IPS-20b (cell line): ENCODE measurements at regions not wholly inside any gene's neighbourhood (a gene's known extent, or its start where the extent isn't known, plus 50 kb on each side); places are given as distances from the start of the nearest gene placed in this dataset.

Experiments used
- H3K27ac ChIP-seq: one replicate; pipeline ENCODE4 v1.5.1; 2013; ENCODE audit warnings: low read length
- H3K27me3 ChIP-seq: 2 replicates; pipeline ENCODE4 v1.6.1; 2013; ENCODE audit warnings: mild to moderate bottlenecking, low read length, inconsistent platforms; ENCODE audit not compliant: insufficient read depth
- H3K36me3 ChIP-seq: 2 replicates; pipeline ENCODE4 v1.6.1; 2013; ENCODE audit warnings: low read depth, mild to moderate bottlenecking, inconsistent platforms, low read length, moderate library complexity; ENCODE audit not compliant: insufficient read depth
- H3K4me1 ChIP-seq: 2 replicates; pipeline ENCODE4 v1.6.1; 2013; ENCODE audit warnings: mild to moderate bottlenecking, control low read depth, inconsistent platforms, low read length, moderate library complexity; ENCODE audit not compliant: insufficient read depth
- H3K4me3 ChIP-seq: 2 replicates; pipeline ENCODE4 v1.5.1; 2013; ENCODE audit warnings: mild to moderate bottlenecking, low read length, inconsistent platforms
- H3K9ac ChIP-seq: 2 replicates; pipeline ENCODE4 v1.6.1; 2013; ENCODE audit warnings: low read depth, mild to moderate bottlenecking, inconsistent platforms, low read length, moderate library complexity
- H3K9me3 ChIP-seq: 2 replicates; pipeline ENCODE4 v1.6.1; 2013; ENCODE audit warnings: mild to moderate bottlenecking, low read depth, low read length, inconsistent platforms; ENCODE audit not compliant: insufficient read depth

DNA sequence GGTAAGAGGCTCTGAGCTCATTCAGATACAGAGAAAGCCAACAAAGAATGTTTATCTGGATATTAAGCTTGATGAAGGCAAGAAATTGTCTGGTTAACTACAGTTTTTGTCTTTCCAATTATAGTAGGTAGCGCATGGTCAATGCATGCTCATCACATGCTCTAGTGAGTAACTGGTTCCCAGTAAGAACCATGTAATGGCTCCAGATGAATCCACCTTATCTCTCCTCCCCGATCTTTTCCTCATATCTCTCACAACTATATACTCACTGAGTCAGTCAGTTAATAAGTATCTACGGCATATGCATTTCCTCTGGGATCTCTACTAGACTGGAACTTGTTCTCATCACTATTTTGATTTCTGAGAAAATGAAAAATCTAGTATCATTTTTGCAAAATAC is 340.7 kb upstream of the DYNLRB2 start:
- Histone ChIP-seq H3K36me3 (no peaks in the 10 kb centered on the region), H3K9me3 (no peaks in the 10 kb centered on the region), H3K4me1 (no peaks in the 10 kb centered on the region), H3K9ac (no peak overlapping the region), H3K27ac (no peak overlapping the region), H3K4me3 (no peak overlapping the region), H3K27me3 (no peaks in the 10 kb centered on the region; the same call in 1 of the 2 replicates)

DNA sequence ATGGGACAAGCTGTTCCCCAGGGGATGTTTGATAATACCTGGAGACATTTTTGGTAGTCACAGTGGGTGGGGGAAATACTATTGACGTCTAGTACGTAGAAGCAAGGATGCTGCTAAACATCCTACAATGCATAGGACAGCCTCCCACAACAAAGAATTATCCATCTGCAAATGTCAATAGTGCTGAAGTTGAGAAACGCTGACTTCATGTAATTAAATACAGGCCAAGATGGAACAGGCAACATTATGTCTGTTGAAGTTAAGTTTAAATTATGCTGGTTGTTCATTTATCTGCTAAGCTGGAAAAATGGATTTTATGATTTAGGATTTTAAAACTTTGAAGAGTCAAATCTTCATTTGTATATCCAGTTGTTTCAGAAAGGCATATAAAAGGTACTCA is 341.2 kb upstream of the DYNLRB2 start:
- no peaks in the 10 kb centered on the region for H3K4me1 ChIP-seq
- H3K9me3 ChIP-seq, result no peaks in the 10 kb centered on the region
- H3K36me3 ChIP-seq, result no peaks in the 10 kb centered on the region
- H3K9ac ChIP-seq, result no peak overlapping the region
- H3K4me3 ChIP-seq, result no peak overlapping the region
- H3K27ac ChIP-seq, result no peak overlapping the region
- H3K27me3 ChIP-seq, result no peaks in the 10 kb centered on the region; the same call in 1 of the 2 replicates

DNA sequence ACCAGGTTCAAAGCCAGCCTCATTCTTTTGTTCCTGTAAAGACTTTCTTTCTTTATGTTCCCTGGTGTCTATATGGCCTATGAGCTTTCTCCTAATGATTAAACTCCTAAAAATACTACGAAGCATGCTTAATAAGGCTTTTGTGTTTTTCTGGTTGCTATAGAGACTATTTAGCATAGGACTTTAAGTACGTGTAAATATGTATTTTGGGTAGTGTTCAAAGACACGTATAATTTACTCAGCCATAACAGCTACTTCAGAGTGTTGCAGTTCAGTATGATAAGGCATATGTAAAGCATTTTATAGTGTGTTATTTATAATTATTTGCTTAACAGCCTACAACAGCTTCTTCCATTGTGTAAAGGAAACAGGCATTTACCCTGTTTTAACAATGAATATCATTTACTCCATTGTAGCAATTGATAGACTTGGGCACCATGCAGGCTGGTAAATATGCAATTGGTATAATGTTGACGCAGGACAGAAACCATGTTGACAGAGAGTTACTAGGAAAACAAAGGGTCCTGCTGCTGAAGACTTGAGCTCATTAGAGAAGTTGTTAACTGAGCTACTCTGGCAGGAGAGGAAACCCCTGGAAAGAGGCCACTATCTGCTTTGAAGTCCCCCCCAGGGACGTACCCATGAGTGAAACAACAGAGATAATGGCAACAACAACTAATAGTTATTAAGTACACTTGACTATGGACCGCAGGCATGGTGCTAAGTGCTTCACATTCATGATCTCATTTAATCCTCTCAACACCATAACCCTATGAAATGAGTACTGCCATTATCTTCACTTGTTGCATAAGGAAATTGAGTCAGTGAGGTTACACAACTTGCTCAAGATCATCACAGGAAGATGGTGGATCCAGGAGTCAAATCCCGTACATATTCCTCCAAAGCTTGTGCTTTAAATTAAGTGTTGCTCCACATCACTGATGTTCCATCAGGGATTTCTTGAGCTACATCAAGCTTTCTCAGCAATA is 342.2 kb upstream of the DYNLRB2 start:
- Histone ChIP-seq H3K36me3 (no peaks in the 10 kb centered on the region), H3K27ac (no peak overlapping the region), H3K9me3 (no peaks in the 10 kb centered on the region), H3K4me3 (no peak overlapping the region), H3K27me3 (no peaks in the 10 kb centered on the region), H3K9ac (no peak overlapping the region), H3K4me1 (no peaks in the 10 kb centered on the region)

DNA sequence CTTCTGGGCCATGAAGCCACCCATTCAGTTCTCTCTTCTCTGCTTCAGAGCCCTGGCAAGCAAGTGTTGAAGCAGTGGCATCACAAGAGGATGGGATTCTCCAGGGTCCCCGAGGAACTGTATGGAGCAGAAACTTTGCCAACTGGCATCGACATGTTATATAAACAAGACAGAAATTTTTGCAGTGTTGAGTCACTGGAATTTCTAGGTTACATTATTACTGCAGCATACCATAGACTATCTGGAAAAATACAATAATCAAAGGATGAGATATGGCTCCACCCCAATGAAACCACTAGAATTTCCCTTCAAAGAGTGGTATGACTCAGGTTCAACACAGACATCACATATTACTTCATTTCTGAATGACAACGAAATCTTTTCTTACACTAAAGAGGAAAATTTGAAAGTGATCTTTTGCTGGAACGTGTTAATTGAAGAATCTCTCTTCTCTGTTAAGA is 343.0 kb upstream of the DYNLRB2 start:
- no peak overlapping the region for H3K9ac ChIP-seq
- H3K4me3 ChIP-seq, result no peak overlapping the region
- no peaks in the 10 kb centered on the region for H3K36me3 ChIP-seq
- no peaks in the 10 kb centered on the region for H3K27me3 ChIP-seq
- H3K27ac ChIP-seq, result no peak overlapping the region
- no peaks in the 10 kb centered on the region for H3K4me1 ChIP-seq
- H3K9me3 ChIP-seq, result no peaks in the 10 kb centered on the region

DNA sequence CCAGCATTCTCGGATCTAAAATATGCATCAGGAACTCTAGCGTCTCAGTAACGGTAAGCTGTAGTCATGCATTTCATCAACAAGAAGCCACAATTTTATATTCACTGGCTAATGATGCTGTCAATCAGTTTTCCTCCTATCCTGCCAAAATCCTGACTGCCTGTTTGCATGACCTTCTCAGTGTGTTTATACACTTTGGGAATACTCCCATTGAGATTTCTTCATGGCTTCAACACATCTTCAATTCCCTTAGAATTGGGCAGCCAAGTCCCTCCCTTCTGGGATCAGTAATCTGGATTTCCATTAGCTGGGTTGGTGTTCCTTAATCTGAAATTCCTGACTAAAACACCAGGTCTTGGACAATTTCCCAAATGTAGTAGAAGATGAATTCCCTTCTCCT is 348.9 kb upstream of the DYNLRB2 start:
- Histone ChIP-seq H3K27ac (no peak overlapping the region), H3K4me3 (no peak overlapping the region), H3K36me3 (no peaks in the 10 kb centered on the region), H3K4me1 (no peaks in the 10 kb centered on the region), H3K9ac (no peak overlapping the region), H3K27me3 (no peaks in the 10 kb centered on the region), H3K9me3 (no peaks in the 10 kb centered on the region)

DNA sequence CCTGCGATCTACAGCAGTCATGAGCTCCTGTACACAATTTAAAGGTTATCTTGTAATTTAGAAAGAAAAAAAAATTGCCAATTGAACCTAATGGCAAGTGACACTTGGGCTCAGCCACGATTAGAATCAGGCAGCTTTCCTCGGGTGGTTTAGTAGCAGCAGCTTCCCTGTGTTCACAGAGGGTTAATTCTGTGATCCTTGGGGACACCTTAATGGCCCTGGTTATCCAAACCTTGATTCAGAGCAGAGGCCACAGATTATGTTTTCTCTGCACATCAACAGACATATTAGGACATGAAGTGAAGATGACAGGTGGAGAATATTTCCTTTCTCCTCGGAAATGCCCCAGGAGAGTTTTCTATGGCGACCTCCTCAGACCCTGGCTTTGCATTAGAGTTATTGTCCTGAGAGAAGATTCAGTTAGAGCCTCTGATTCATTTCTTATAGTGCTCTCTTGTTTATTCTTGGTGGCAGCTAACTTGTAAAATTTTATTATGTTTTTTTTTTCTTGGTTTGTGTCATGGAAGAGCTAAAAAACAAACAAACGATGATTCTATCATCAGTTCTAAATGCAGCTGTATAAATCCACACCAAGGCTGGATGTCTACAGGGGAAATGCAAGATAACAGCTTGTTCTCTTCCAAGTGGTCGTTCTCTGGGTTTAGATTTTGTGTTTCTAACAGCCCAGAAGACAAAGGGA is 351.2 kb upstream of the DYNLRB2 start:
- Histone ChIP-seq H3K4me1 (no peaks in the 10 kb centered on the region), H3K27me3 (no peaks in the 10 kb centered on the region), H3K36me3 (no peaks in the 10 kb centered on the region), H3K9ac (no peak overlapping the region), H3K9me3 (no peaks in the 10 kb centered on the region), H3K4me3 (no peak overlapping the region), H3K27ac (no peak overlapping the region)

DNA sequence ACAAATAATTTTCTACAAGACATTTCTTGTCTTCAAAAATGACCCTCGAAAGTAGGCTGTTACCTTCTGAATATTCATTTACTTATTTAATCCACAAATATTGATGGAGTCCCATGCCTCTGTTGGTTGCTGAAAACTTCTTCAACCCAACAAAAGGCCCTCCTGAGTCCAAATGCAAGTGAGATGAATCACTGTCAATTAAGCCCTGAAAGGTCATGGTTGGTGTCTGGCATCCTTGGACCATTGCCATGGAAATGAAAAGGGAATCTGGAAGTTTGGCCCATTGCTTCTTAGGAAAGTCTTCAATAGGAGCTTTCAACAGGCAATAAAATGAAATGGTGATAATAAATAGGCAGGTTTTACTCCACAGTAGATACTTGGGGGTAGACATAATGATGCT is 364.7 kb upstream of the DYNLRB2 start:
- Histone ChIP-seq H3K9me3 (no peaks in the 10 kb centered on the region), H3K4me1 (no peaks in the 10 kb centered on the region), H3K9ac (no peak overlapping the region), H3K4me3 (no peak overlapping the region), H3K27me3 (no peaks in the 10 kb centered on the region), H3K36me3 (no peaks in the 10 kb centered on the region), H3K27ac (no peak overlapping the region)

DNA sequence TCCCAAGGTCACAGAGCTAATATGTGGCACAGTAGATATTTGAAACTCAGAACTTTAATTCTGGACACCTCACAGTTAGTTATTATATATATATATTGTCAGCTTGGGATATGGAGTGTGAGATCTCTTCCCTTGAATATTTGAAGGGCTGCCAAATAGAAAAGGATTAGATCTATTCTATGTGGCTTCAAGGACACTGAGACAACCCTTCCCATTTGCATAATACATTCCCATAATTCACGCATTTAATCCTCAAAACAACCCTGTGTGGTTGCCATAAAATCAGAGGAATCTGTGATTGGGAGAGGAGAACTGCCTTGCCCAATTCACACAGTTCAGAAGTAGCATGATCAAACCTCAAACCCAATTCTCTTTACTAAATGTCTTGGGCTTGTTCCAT is 365.8 kb upstream of the DYNLRB2 start:
- H3K27me3 ChIP-seq, result no peaks in the 10 kb centered on the region
- H3K4me3 ChIP-seq, result no peak overlapping the region
- H3K9ac ChIP-seq, result no peak overlapping the region
- no peaks in the 10 kb centered on the region for H3K36me3 ChIP-seq
- H3K27ac ChIP-seq, result no peak overlapping the region
- no peaks in the 10 kb centered on the region for H3K4me1 ChIP-seq
- H3K9me3 ChIP-seq, result no peaks in the 10 kb centered on the region

DNA sequence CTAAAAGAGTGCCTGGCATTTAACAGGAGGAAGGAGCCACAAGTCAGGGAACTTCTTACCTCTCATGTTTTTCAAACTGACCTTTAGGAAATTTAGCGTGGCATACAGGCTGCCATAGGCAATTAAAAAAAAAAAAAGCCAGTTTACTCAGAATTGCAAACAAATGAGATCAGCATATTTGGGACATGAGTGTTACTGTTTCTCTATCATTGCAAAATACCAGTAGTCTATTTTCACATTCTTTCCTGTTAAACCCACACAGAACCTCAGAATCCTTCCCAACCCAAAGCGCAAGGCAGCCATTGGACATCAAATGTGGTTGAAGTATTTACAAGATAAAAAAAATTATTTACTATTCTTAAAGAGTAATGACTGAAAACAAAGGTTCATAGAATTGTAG is 366.4 kb upstream of the DYNLRB2 start:
- Histone ChIP-seq H3K4me1 (no peaks in the 10 kb centered on the region), H3K27me3 (no peaks in the 10 kb centered on the region), H3K9me3 (no peaks in the 10 kb centered on the region), H3K27ac (no peak overlapping the region), H3K9ac (no peak overlapping the region), H3K4me3 (no peak overlapping the region), H3K36me3 (no peaks in the 10 kb centered on the region)

DNA sequence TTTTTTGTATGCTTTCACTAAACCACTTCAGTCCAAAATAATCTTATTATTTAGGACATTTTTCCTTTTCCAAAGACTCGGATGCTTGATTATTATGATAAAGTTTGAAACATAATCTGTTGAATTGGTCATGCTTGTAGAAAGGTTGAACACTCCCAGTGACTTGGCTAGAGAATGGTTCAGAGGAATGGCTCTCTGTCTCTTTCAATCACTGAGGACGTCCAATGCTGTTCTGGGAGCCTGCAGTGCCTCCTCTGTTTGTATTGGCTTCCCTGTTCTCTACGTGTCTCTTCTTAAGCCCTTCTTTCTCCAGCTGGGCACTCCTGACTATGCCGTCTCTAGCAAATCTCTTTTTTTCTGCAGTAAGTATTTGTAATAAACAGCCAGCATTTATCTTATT is 369.0 kb upstream of the DYNLRB2 start:
- Histone ChIP-seq H3K9me3 (no peaks in the 10 kb centered on the region), H3K27me3 (no peaks in the 10 kb centered on the region), H3K4me3 (no peak overlapping the region), H3K9ac (no peak overlapping the region), H3K4me1 (no peaks in the 10 kb centered on the region), H3K36me3 (no peaks in the 10 kb centered on the region), H3K27ac (no peak overlapping the region)

DNA sequence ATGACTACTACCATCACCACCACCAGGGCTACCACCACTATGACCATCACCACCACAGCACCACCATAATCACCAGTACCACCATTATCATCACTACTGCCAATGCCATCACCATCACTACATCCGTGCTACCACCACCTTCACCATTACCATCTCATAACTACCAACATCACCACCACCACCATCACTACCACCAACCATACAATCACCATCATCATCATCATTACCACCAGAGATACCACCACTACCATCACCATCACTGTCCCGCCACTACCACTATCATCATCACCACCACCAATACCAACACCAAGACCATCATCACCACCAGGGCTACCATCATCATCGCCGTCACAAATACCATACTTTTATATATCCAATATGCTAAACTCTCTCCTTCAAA is 369.6 kb upstream of the DYNLRB2 start:
- no peaks in the 10 kb centered on the region for H3K4me1 ChIP-seq
- no peak overlapping the region for H3K4me3 ChIP-seq
- H3K9ac ChIP-seq, result no peak overlapping the region
- no peaks in the 10 kb centered on the region for H3K27me3 ChIP-seq
- no peaks in the 10 kb centered on the region for H3K36me3 ChIP-seq
- no peaks in the 10 kb centered on the region for H3K9me3 ChIP-seq
- no peak overlapping the region for H3K27ac ChIP-seq
